ENCODE measurements at regions not wholly inside any gene's neighbourhood (a gene's known extent, or its start where the extent isn't known, plus 50 kb on each side); places are given as distances from the start of the nearest gene placed in this dataset.
"Not testable (repeated sequence)": the region's sequence is repeated elsewhere in the genome, so short reads cannot be mapped to it uniquely, and the experiment has no call there.

GRCh38 chr2:223488814-223489213 is 113.3 kb downstream of the SCG2 start:
- H3K4me1 ChIP-seq (ENCODE audit: control insufficient read depth in 5 of 5, insufficient read depth in 5 of 5, low read length in 5 of 5), result no peaks in the 10 kb centered on the region
- H3K27ac ChIP-seq (ENCODE audit: low read depth, low read length), result no peak overlapping the region
- peaks cover 0 to 2% (median 0%) of the 10 kb centered on the region in 5 donors for H3K9me3 ChIP-seq (ENCODE audit: control insufficient read depth in 5 of 5, low read length in 5 of 5)
- no peaks in the 10 kb centered on the region for H3K27me3 ChIP-seq (ENCODE audit: control insufficient read depth in 5 of 5, insufficient read depth in 4 of 5, low read length in 5 of 5)
- no peaks in the 10 kb centered on the region for H3K36me3 ChIP-seq (ENCODE audit: control insufficient read depth in 5 of 5, insufficient read depth in 5 of 5, low read length in 5 of 5)
- no peak overlapping the region for H3K4me3 ChIP-seq (ENCODE audit: low read depth in 1 of 5, low read length in 5 of 5)
- H3K9ac ChIP-seq (ENCODE audit: low read length in 5 of 5), result no peak overlapping the region

- no peak overlapping the region for H3K27ac ChIP-seq (ENCODE audit: low read depth, low read length)
- no peak overlapping the region for H3K9ac ChIP-seq (ENCODE audit: low read length in 5 of 5)
- H3K36me3 ChIP-seq (ENCODE audit: control insufficient read depth in 5 of 5, insufficient read depth in 5 of 5, low read length in 5 of 5), result no peaks in the 10 kb centered on the region
- no peaks in the 10 kb centered on the region for H3K4me1 ChIP-seq (ENCODE audit: control insufficient read depth in 5 of 5, insufficient read depth in 5 of 5, low read length in 5 of 5)
- H3K4me3 ChIP-seq (ENCODE audit: low read depth in 1 of 5, low read length in 5 of 5), result no peak overlapping the region
- H3K27me3 ChIP-seq (ENCODE audit: control insufficient read depth in 5 of 5, insufficient read depth in 4 of 5, low read length in 5 of 5), result no peaks in the 10 kb centered on the region
- peaks cover 0 to 2% (median 0%) of the 10 kb centered on the region in 5 donors for H3K9me3 ChIP-seq (ENCODE audit: control insufficient read depth in 5 of 5, low read length in 5 of 5)
Measured at GRCh38 chr2:223494496-223494895, 107.7 kb downstream of the SCG2 start.

- no peaks in the 10 kb centered on the region for H3K36me3 ChIP-seq (ENCODE audit: control insufficient read depth in 5 of 5, insufficient read depth in 5 of 5, low read length in 5 of 5)
- peaks cover 0 to 2% (median 0%) of the 10 kb centered on the region in 5 donors for H3K9me3 ChIP-seq (ENCODE audit: control insufficient read depth in 5 of 5, low read length in 5 of 5)
- H3K27ac ChIP-seq (ENCODE audit: low read depth, low read length), result no peak overlapping the region
- H3K27me3 ChIP-seq (ENCODE audit: control insufficient read depth in 5 of 5, insufficient read depth in 4 of 5, low read length in 5 of 5), result no peaks in the 10 kb centered on the region
- no peak overlapping the region for H3K9ac ChIP-seq (ENCODE audit: low read length in 5 of 5)
- no peak overlapping the region for H3K4me3 ChIP-seq (ENCODE audit: low read depth in 1 of 5, low read length in 5 of 5)
- no peaks in the 10 kb centered on the region for H3K4me1 ChIP-seq (ENCODE audit: control insufficient read depth in 5 of 5, insufficient read depth in 5 of 5, low read length in 5 of 5)
Measured at GRCh38 chr2:223494942-223495341, 107.2 kb downstream of the SCG2 start.

- H3K4me3 ChIP-seq (ENCODE audit: low read depth in 1 of 5, low read length in 5 of 5); H3K9ac ChIP-seq (ENCODE audit: low read length in 5 of 5); H3K27me3 ChIP-seq (ENCODE audit: control insufficient read depth in 5 of 5, insufficient read depth in 4 of 5, low read length in 5 of 5); H3K9me3 ChIP-seq (ENCODE audit: control insufficient read depth in 5 of 5, low read length in 5 of 5); H3K4me1 ChIP-seq (ENCODE audit: control insufficient read depth in 5 of 5, insufficient read depth in 5 of 5, low read length in 5 of 5); H3K36me3 ChIP-seq (ENCODE audit: control insufficient read depth in 5 of 5, insufficient read depth in 5 of 5, low read length in 5 of 5); H3K27ac ChIP-seq (ENCODE audit: low read depth, low read length): not testable (repeated sequence)
Measured at GRCh38 chr2:223496853-223497252, 105.3 kb downstream of the SCG2 start.

GRCh38 chr2:223500709-223501108 is 101.5 kb downstream of the SCG2 start:
- Histone ChIP-seq H3K9ac (ENCODE audit: low read length in 5 of 5) (no peak overlapping the region), H3K9me3 (ENCODE audit: control insufficient read depth in 5 of 5, low read length in 5 of 5) (no peaks in the 10 kb centered on the region), H3K4me1 (ENCODE audit: control insufficient read depth in 5 of 5, insufficient read depth in 5 of 5, low read length in 5 of 5) (no peaks in the 10 kb centered on the region), H3K27me3 (ENCODE audit: control insufficient read depth in 5 of 5, insufficient read depth in 4 of 5, low read length in 5 of 5) (no peaks in the 10 kb centered on the region), H3K27ac (ENCODE audit: low read depth, low read length) (no peak overlapping the region), H3K4me3 (ENCODE audit: low read depth in 1 of 5, low read length in 5 of 5) (no peak overlapping the region), H3K36me3 (ENCODE audit: control insufficient read depth in 5 of 5, insufficient read depth in 5 of 5, low read length in 5 of 5) (no peaks in the 10 kb centered on the region)

- H3K36me3 ChIP-seq (ENCODE audit: control insufficient read depth in 5 of 5, insufficient read depth in 5 of 5, low read length in 5 of 5), result no peaks in the 10 kb centered on the region
- H3K27me3 ChIP-seq (ENCODE audit: control insufficient read depth in 5 of 5, insufficient read depth in 4 of 5, low read length in 5 of 5), result no peaks in the 10 kb centered on the region
- H3K27ac ChIP-seq (ENCODE audit: low read depth, low read length), result no peak overlapping the region
- H3K9ac ChIP-seq (ENCODE audit: low read length in 5 of 5), result no peak overlapping the region
- no peaks in the 10 kb centered on the region for H3K4me1 ChIP-seq (ENCODE audit: control insufficient read depth in 5 of 5, insufficient read depth in 5 of 5, low read length in 5 of 5)
- no peaks in the 10 kb centered on the region for H3K9me3 ChIP-seq (ENCODE audit: control insufficient read depth in 5 of 5, low read length in 5 of 5)
- H3K4me3 ChIP-seq (ENCODE audit: low read depth in 1 of 5, low read length in 5 of 5), result no peak overlapping the region
Measured at GRCh38 chr2:223501641-223502040, 100.5 kb downstream of the SCG2 start.

GRCh38 chr2:223503746-223504145 is 98.4 kb downstream of the SCG2 start:
- no peaks in the 10 kb centered on the region for H3K27me3 ChIP-seq (ENCODE audit: control insufficient read depth in 5 of 5, insufficient read depth in 4 of 5, low read length in 5 of 5)
- H3K9ac ChIP-seq (ENCODE audit: low read length in 5 of 5), result no peak overlapping the region
- no peaks in the 10 kb centered on the region for H3K36me3 ChIP-seq (ENCODE audit: control insufficient read depth in 5 of 5, insufficient read depth in 5 of 5, low read length in 5 of 5)
- no peaks in the 10 kb centered on the region for H3K9me3 ChIP-seq (ENCODE audit: control insufficient read depth in 5 of 5, low read length in 5 of 5)
- H3K4me1 ChIP-seq (ENCODE audit: control insufficient read depth in 5 of 5, insufficient read depth in 5 of 5, low read length in 5 of 5), result no peaks in the 10 kb centered on the region
- no peak overlapping the region for H3K27ac ChIP-seq (ENCODE audit: low read depth, low read length)
- no peak overlapping the region for H3K4me3 ChIP-seq (ENCODE audit: low read depth in 1 of 5, low read length in 5 of 5)

GRCh38 chr2:223508372-223508771 is 93.8 kb downstream of the SCG2 start:
- H3K9ac ChIP-seq (ENCODE audit: low read length in 5 of 5), result no peak overlapping the region
- no peaks in the 10 kb centered on the region for H3K4me1 ChIP-seq (ENCODE audit: control insufficient read depth in 5 of 5, insufficient read depth in 5 of 5, low read length in 5 of 5)
- no peaks in the 10 kb centered on the region for H3K9me3 ChIP-seq (ENCODE audit: control insufficient read depth in 5 of 5, low read length in 5 of 5)
- no peak overlapping the region for H3K4me3 ChIP-seq (ENCODE audit: low read depth in 1 of 5, low read length in 5 of 5)
- no peaks in the 10 kb centered on the region for H3K36me3 ChIP-seq (ENCODE audit: control insufficient read depth in 5 of 5, insufficient read depth in 5 of 5, low read length in 5 of 5)
- H3K27ac ChIP-seq (ENCODE audit: low read depth, low read length), result no peak overlapping the region
- peaks cover 0 to 2% (median 0%) of the 10 kb centered on the region in 5 donors for H3K27me3 ChIP-seq (ENCODE audit: control insufficient read depth in 5 of 5, insufficient read depth in 4 of 5, low read length in 5 of 5)

- Histone ChIP-seq H3K27me3 (ENCODE audit: control insufficient read depth in 5 of 5, insufficient read depth in 4 of 5, low read length in 5 of 5) (peaks cover 0 to 2% (median 0%) of the 10 kb centered on the region in 5 donors), H3K9me3 (ENCODE audit: control insufficient read depth in 5 of 5, low read length in 5 of 5) (no peaks in the 10 kb centered on the region), H3K4me1 (ENCODE audit: control insufficient read depth in 5 of 5, insufficient read depth in 5 of 5, low read length in 5 of 5) (no peaks in the 10 kb centered on the region), H3K27ac (ENCODE audit: low read depth, low read length) (no peak overlapping the region), H3K36me3 (ENCODE audit: control insufficient read depth in 5 of 5, insufficient read depth in 5 of 5, low read length in 5 of 5) (no peaks in the 10 kb centered on the region), H3K9ac (ENCODE audit: low read length in 5 of 5) (no peak overlapping the region), H3K4me3 (ENCODE audit: low read depth in 1 of 5, low read length in 5 of 5) (no peak overlapping the region)
Measured at GRCh38 chr2:223510713-223511112, 91.4 kb downstream of the SCG2 start.

- Histone ChIP-seq H3K27me3 (ENCODE audit: control insufficient read depth in 5 of 5, insufficient read depth in 4 of 5, low read length in 5 of 5) (peaks cover 0 to 2% (median 0%) of the 10 kb centered on the region in 5 donors), H3K27ac (ENCODE audit: low read depth, low read length) (no peak overlapping the region), H3K4me1 (ENCODE audit: control insufficient read depth in 5 of 5, insufficient read depth in 5 of 5, low read length in 5 of 5) (no peaks in the 10 kb centered on the region), H3K9me3 (ENCODE audit: control insufficient read depth in 5 of 5, low read length in 5 of 5) (no peaks in the 10 kb centered on the region), H3K36me3 (ENCODE audit: control insufficient read depth in 5 of 5, insufficient read depth in 5 of 5, low read length in 5 of 5) (no peaks in the 10 kb centered on the region), H3K9ac (ENCODE audit: low read length in 5 of 5) (no peak overlapping the region), H3K4me3 (ENCODE audit: low read depth in 1 of 5, low read length in 5 of 5) (no peak overlapping the region)
Measured at GRCh38 chr2:223511168-223511567, 91.0 kb downstream of the SCG2 start.

Measured in subcutaneous abdominal adipose tissue (tissue), 5 donors.